ENCODE measurements at regions not wholly inside any gene's neighbourhood (a gene's known extent, or its start where the extent isn't known, plus 50 kb on each side); places are given as distances from the start of the nearest gene placed in this dataset.

DNA sequence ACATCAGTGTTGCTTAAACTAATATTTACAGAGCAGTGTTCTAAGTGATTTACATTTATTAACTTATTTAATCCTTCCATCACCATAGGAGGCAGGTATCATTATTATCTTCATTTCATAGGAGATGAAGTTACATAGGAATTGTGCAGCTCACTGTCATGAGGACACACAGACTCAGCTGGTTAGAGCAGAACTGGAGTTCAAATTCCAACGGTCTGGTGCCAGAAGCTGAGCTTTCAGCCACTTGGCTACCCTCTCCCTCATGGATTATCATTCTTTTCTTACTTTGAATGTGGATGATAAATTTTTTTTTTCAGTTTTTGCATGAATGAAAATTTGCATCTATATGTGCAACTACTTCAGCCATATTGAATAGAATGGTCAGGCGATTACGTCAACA is 86.0 kb upstream of the LRIG1 start:
- H3K9ac ChIP-seq (ENCODE audit: low read length): no peak overlapping the region
- intact Hi-C loops (cut with micrococcal nuclease): no loop called here
- no peaks in the 10 kb centered on the region for H3K4me1 ChIP-seq (ENCODE audit: control insufficient read depth in 1 of 2, insufficient read depth in 2 of 2, low read length in 2 of 2)
- no peak overlapping the region for H2AFZ ChIP-seq (ENCODE audit: low read depth, low read length, poor library complexity, severe bottlenecking)
- DNase-seq (ENCODE audit: low read depth, low spot score) (no peak), ATAC-seq (no peak)
- POLR2A ChIA-PET: no interaction called here
- BruUV-seq (replicated peaks): no TSS peak
- TF ChIP-seq RAD21 (IDR thresholded peaks at IDR 0.05; ENCODE audit: low read depth) (no peak), TCF7L2 (IDR thresholded peaks at IDR 0.05; ENCODE audit: borderline replicate concordance, extremely low read depth, insufficient read depth, insufficient read length) (no peak), EGR1 (IDR thresholded peaks at IDR 0.05; ENCODE audit: low read depth) (no peak), ZNF274 (IDR thresholded peaks at IDR 0.05; ENCODE audit: low read depth, low read length) (no peak), CBX3 (IDR thresholded peaks at IDR 0.05; ENCODE audit: low read depth) (no peak), ZFX (IDR thresholded peaks at IDR 0.05) (no peak), YY1 (IDR thresholded peaks at IDR 0.05; ENCODE audit: extremely low read depth, insufficient replicate concordance, low read depth, low read length) (no peak), REST (IDR thresholded peaks at IDR 0.05; ENCODE audit: low read depth) (no peak), SP1 (IDR thresholded peaks at IDR 0.05; ENCODE audit: low read depth) (no peak), FOSL1 (IDR thresholded peaks at IDR 0.05; ENCODE audit: low read depth) (no peak), POLR2AphosphoS5 (IDR thresholded peaks at IDR 0.05; ENCODE audit: low read depth, low read length) (no peak), ZBTB33 (IDR thresholded peaks at IDR 0.05; ENCODE audit: extremely low read depth, insufficient replicate concordance, low read length) (no peak), JUND (IDR thresholded peaks at IDR 0.05) (no peak), EZH2phosphoT487 (IDR thresholded peaks at IDR 0.05; ENCODE audit: borderline replicate concordance) (no peak), MAX (IDR thresholded peaks at IDR 0.05) (no peak), ELF1 (IDR thresholded peaks at IDR 0.05; ENCODE audit: borderline replicate concordance, low read depth) (no peak)
- TF ChIP-seq, protein P1, sequence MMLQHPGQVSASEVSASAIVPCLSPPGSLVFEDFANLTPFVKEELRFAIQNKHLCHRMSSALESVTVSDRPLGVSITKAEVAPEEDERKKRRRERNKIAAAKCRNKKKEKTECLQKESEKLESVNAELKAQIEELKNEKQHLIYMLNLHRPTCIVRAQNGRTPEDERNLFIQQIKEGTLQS (IDR thresholded peaks at IDR 0.05): no peak
- TF ChIP-seq, protein P2, sequence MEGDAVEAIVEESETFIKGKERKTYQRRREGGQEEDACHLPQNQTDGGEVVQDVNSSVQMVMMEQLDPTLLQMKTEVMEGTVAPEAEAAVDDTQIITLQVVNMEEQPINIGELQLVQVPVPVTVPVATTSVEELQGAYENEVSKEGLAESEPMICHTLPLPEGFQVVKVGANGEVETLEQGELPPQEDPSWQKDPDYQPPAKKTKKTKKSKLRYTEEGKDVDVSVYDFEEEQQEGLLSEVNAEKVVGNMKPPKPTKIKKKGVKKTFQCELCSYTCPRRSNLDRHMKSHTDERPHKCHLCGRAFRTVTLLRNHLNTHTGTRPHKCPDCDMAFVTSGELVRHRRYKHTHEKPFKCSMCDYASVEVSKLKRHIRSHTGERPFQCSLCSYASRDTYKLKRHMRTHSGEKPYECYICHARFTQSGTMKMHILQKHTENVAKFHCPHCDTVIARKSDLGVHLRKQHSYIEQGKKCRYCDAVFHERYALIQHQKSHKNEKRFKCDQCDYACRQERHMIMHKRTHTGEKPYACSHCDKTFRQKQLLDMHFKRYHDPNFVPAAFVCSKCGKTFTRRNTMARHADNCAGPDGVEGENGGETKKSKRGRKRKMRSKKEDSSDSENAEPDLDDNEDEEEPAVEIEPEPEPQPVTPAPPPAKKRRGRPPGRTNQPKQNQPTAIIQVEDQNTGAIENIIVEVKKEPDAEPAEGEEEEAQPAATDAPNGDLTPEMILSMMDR (IDR thresholded peaks at IDR 0.05 in 2 of 3, conservative IDR thresholded peaks at IDR 0.05 in 1 of 3; ENCODE audit: borderline replicate concordance in 1 of 3, insufficient read depth in 1 of 3, low read depth in 2 of 3, low read length in 2 of 3): no peak
- no peaks in the 10 kb centered on the region for H3K9me3 ChIP-seq (ENCODE audit: control insufficient read depth in 1 of 2, insufficient read depth in 1 of 2, low read depth in 1 of 2, low read length in 2 of 2)
- no peaks in the 10 kb centered on the region for H3K36me3 ChIP-seq (ENCODE audit: control insufficient read depth in 1 of 2, insufficient read depth in 2 of 2, low read length in 2 of 2)
- CTCF ChIA-PET: no interaction called here
- 0 out of 2 replicates have a peak, but pooled peaks cover 5% of the 10 kb centered on the region for H3K27me3 ChIP-seq (ENCODE audit: insufficient read depth, low read length)
- no peaks in the 10 kb centered on the region for H3K9me2 ChIP-seq (ENCODE audit: insufficient read depth)
- no peak overlapping the region for H3K4me2 ChIP-seq (ENCODE audit: low read length)
- RAD21 ChIA-PET (ENCODE audit: low non-redundant PET in 1 of 2, low total read pairs in 2 of 2, uncharacterized antibody in 2 of 2, unreplicated experiment in 2 of 2): no interaction called here
- no peak overlapping the region for H3K4me3 ChIP-seq (replicated peaks in 1 of 2; ENCODE audit: low read depth in 1 of 2, low read length in 2 of 2)
- no peak overlapping the region for H3K27ac ChIP-seq (ENCODE audit: low read depth, low read length)
- no peaks in the 10 kb centered on the region for H3K79me2 ChIP-seq (ENCODE audit: insufficient read depth, low read length)
- no peaks in the 10 kb centered on the region for H4K20me1 ChIP-seq (ENCODE audit: insufficient read depth)

Measured in HCT116 (cell line).